IMR-90 (cell line): ENCODE measurements at regions not wholly inside any gene's neighbourhood (a gene's known extent, or its start where the extent isn't known, plus 50 kb on each side); places are given as distances from the start of the nearest gene placed in this dataset.

Experiments
- BHLHE40 ChIP-seq: fragments of 150-350 bp; IDR thresholded peaks from 2 replicates; pipeline ENCODE4 v1.6.1; 2016; ENCODE audit warnings: mild to moderate bottlenecking, low read depth, low read length
- CEBPB ChIP-seq: IDR thresholded peaks from 2 replicates; pipeline ENCODE4 v1.6.1; 2012; ENCODE audit warnings: low read depth, low read length, improper control_type of control experiment
- FOS ChIP-seq: fragments of 150-350 bp; IDR thresholded peaks from 2 replicates; pipeline ENCODE4 v1.6.1; 2016; ENCODE audit warnings: low read depth, low read length
- MAFK ChIP-seq: IDR thresholded peaks from 2 replicates; pipeline ENCODE4 v1.6.1; 2012; ENCODE audit warnings: low read depth, low read length, improper control_type of control experiment
- MAZ ChIP-seq: IDR thresholded peaks from 2 replicates; pipeline ENCODE4 v1.6.1; 2012; ENCODE audit warnings: low read depth, mild to moderate bottlenecking, low read length, improper control_type of control experiment, moderate library complexity, borderline replicate concordance
- MXI1 ChIP-seq: IDR thresholded peaks from 2 replicates; pipeline ENCODE4 v1.6.1; 2012; ENCODE audit warnings: low read depth, mild to moderate bottlenecking, low read length, moderate library complexity, borderline replicate concordance
- POLR2A ChIP-seq: IDR thresholded peaks from 2 replicates; pipeline ENCODE4 v1.6.1; 2012; ENCODE audit warnings: mild to moderate bottlenecking, low read depth, low read length
- RAD21 ChIP-seq: IDR thresholded peaks from 2 replicates; pipeline ENCODE4 v1.6.1; 2012; ENCODE audit warnings: low read length, improper control_type of control experiment
- RCOR1 ChIP-seq: IDR thresholded peaks from 2 replicates; pipeline ENCODE4 v1.6.1; 2012; ENCODE audit warnings: mild to moderate bottlenecking, low read length, improper control_type of control experiment; ENCODE audit not compliant: insufficient replicate concordance
- RFX5 ChIP-seq: IDR thresholded peaks from 2 replicates; pipeline ENCODE4 v1.8.0; 2012; ENCODE audit warnings: low read depth, mild to moderate bottlenecking, low read length, moderate library complexity
- SMC3 ChIP-seq: fragments of 150-350 bp; IDR thresholded peaks from 2 replicates; pipeline ENCODE4 v1.6.1; 2016; ENCODE audit warnings: low read depth, mild to moderate bottlenecking, antibody characterized with exemption, low read length, moderate library complexity
- TF ChIP-seq, protein P1 (sequence below): conservative IDR thresholded peaks from 2 replicates; pipeline ENCODE4 v1.5.1; 2012; ENCODE audit warnings: mild to moderate bottlenecking, low read depth, low read length, improper control_type of control experiment
- TF ChIP-seq, protein P2 (sequence below): fragments of 150-350 bp; IDR thresholded peaks from 2 replicates; pipeline ENCODE4 v1.6.1; 2017; ENCODE audit warnings: mild to moderate bottlenecking, antibody characterized with exemption, low read length, low read depth
- TF ChIP-seq, protein P3 (sequence below): fragments of 150-350 bp; IDR thresholded peaks from 2 replicates; pipeline ENCODE4 v1.6.1; 2016; ENCODE audit warnings: low read depth, mild to moderate bottlenecking, low read length, moderate library complexity, borderline replicate concordance

DNA sequence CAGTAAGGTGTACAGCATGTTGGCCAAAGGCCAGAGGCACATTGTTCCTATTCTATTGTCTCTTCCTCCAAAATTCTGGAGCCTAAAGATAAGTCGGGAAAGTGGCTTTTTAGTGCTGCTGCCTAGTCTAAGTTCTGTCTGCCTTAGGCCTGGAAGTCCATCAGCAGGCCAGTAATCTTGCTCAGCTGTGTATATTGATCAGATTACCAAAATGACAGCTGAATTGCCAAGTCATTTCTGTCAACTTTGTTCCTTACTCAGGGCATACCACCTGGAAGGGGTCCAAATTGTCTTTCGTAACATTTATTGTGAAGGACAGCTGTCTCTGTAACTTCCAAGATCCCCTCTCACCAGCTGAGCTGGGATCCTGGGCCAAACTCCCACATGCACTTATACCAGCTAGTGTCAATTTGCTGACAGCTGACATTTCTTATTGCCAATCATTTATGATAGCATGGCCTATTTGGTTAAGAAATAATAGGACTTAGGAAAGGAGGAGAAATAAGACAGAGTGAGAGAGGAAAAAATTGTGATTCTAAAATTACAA is 116.8 kb upstream of the FSHR start:
- TF ChIP-seq MXI1 (no peak), BHLHE40 (no peak), POLR2A (no peak), SMC3 (no peak), MAZ (no peak), CEBPB (no peak), RAD21 (no peak), RCOR1 (no peak), FOS (no peak), MAFK (no peak), RFX5 (no peak)
- TF ChIP-seq, protein P1, sequence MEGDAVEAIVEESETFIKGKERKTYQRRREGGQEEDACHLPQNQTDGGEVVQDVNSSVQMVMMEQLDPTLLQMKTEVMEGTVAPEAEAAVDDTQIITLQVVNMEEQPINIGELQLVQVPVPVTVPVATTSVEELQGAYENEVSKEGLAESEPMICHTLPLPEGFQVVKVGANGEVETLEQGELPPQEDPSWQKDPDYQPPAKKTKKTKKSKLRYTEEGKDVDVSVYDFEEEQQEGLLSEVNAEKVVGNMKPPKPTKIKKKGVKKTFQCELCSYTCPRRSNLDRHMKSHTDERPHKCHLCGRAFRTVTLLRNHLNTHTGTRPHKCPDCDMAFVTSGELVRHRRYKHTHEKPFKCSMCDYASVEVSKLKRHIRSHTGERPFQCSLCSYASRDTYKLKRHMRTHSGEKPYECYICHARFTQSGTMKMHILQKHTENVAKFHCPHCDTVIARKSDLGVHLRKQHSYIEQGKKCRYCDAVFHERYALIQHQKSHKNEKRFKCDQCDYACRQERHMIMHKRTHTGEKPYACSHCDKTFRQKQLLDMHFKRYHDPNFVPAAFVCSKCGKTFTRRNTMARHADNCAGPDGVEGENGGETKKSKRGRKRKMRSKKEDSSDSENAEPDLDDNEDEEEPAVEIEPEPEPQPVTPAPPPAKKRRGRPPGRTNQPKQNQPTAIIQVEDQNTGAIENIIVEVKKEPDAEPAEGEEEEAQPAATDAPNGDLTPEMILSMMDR = no peak
- TF ChIP-seq, protein P2, sequence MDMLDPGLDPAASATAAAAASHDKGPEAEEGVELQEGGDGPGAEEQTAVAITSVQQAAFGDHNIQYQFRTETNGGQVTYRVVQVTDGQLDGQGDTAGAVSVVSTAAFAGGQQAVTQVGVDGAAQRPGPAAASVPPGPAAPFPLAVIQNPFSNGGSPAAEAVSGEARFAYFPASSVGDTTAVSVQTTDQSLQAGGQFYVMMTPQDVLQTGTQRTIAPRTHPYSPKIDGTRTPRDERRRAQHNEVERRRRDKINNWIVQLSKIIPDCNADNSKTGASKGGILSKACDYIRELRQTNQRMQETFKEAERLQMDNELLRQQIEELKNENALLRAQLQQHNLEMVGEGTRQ = no peak
- TF ChIP-seq, protein P3, sequence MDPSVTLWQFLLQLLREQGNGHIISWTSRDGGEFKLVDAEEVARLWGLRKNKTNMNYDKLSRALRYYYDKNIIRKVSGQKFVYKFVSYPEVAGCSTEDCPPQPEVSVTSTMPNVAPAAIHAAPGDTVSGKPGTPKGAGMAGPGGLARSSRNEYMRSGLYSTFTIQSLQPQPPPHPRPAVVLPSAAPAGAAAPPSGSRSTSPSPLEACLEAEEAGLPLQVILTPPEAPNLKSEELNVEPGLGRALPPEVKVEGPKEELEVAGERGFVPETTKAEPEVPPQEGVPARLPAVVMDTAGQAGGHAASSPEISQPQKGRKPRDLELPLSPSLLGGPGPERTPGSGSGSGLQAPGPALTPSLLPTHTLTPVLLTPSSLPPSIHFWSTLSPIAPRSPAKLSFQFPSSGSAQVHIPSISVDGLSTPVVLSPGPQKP = no peak
